Stomach (tissue), 8 donors: ENCODE measurements at regions not wholly inside any gene's neighbourhood (a gene's known extent, or its start where the extent isn't known, plus 50 kb on each side); places are given as distances from the start of the nearest gene placed in this dataset.

Source experiments
- DNase-seq, 2 donors: peaks; one replicate each; pipeline versions ENCODE4 v3.0.0 to v3.0.0-alpha.2; 2013 to 2019
- H3K27ac ChIP-seq, 5 donors: fragments of 200-600 bp in 4 of 5; sonication (generic) in 4 of 5; one replicate each; pipeline ENCODE4 v1.5.1; 2013 to 2019; ENCODE audit warnings: mild to moderate bottlenecking in 1 of 5, moderate library complexity in 1 of 5
- H3K27me3 ChIP-seq, 3 donors: fragments of 200-600 bp; sonication (generic); one replicate each; pipeline ENCODE4 v1.5.1; 2017 to 2019; ENCODE audit warnings: mixed run types in 1 of 3
- H3K36me3 ChIP-seq, 4 donors: fragments of 200-600 bp; sonication (generic); 1 replicate in 3 of 4; 2 replicates in 1 of 4; pipeline ENCODE4 v1.5.1; 2016 to 2019
- H3K4me1 ChIP-seq, 4 donors: fragments of 200-600 bp; sonication (generic); one replicate each; pipeline ENCODE4 v1.5.1; 2016 to 2019
- H3K4me3 ChIP-seq, 4 donors: fragments of 200-600 bp; sonication (generic) in 3 of 4; one replicate each; pipeline ENCODE4 v1.5.1; 2016 to 2019; ENCODE audit warnings: mild to moderate bottlenecking in 1 of 4
- H3K9me3 ChIP-seq, 4 donors: fragments of 200-600 bp; sonication (generic); one replicate each; pipeline ENCODE4 v1.5.1; 2016 to 2019
- EP300 ChIP-seq: sonication (generic); formaldehyde crosslinking; IDR thresholded peaks from one replicate; pipeline ENCODE4 v1.6.1; 2017; ENCODE audit warnings: antibody characterized with exemption
- POLR2A ChIP-seq, 4 donors: fragments of 450-650 bp; IDR thresholded peaks; one replicate each; pipeline ENCODE4 v1.6.1; 2016; ENCODE audit warnings: antibody characterized with exemption in 4 of 4, control low read depth in 2 of 4, mild to moderate bottlenecking in 1 of 4, moderate library complexity in 1 of 4
- POLR2AphosphoS5 ChIP-seq, 3 donors: sonication (generic); formaldehyde crosslinking; IDR thresholded peaks; one replicate each; pipeline ENCODE4 v1.6.1; 2016; ENCODE audit warnings: antibody characterized with exemption in 3 of 3
- WGBS, 5 donors: extraction: QIAGEN DNeasy Blood & Tissue Kit in 3 of 5; methylation state at CpG; one replicate each; pipeline versions ENCODE4 v1.1.5 to v1.1.7; 2013 to 2018; 5-methylcytosine and 5-hydroxymethylcytosine counted together
- intact Hi-C: fragments of 100-400 bp; cut with DNase I; formaldehyde crosslinking; loops from one replicate; pipeline ENCODE4 v1.15.1; 2023; ENCODE audit warnings: low total_unique reads
- TF ChIP-seq, protein P1 (sequence below), 7 experiments: fragments of 450-650 bp in 4 of 7; fragments of 200-600 bp in 3 of 7; sonication (generic) in 3 of 7; IDR thresholded peaks; one replicate each; pipeline ENCODE4 v1.5.1; 2016 to 2019; ENCODE audit warnings: antibody characterized with exemption in 7 of 7, control low read depth in 2 of 7, mild to moderate bottlenecking in 1 of 7
- donor health status: healthy with polysubstance abuse.
- donor health status: Bipolar disorder and iron deficiency.
- donor health status: healthy.

DNA sequence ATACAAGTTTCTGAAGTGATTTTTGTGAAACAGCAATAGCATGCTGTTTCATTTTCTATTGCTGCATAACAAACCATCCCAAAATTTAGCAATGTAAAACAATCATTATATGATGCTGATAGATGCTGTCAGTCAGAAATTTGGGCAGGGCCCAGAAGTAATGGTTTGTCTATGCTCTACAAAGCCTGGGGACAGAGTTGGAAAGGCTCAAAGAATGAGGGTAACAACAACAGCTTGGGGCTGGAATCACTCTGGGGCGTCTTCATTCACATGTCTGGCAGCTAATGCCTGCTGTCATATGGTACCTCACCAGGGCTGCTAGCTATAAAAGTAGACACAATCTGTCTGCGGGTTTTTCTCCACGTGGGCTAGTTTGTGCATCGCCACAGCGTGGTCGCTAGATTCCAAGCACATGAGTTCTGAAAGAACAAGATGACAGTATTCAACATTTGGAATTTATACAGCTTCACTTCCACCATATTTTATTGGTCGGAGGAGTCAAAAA is 176.5 kb downstream of the BMP4 start:
- Histone ChIP-seq H3K27me3 (no peaks in the 10 kb centered on the region), H3K4me3 (no peak overlapping the region), H3K36me3 (no peaks in the 10 kb centered on the region), H3K4me1 (no peaks in the 10 kb centered on the region), H3K9me3 (peaks cover 0 to 8% (median 0%) of the 10 kb centered on the region in 4 donors), H3K27ac (no peak overlapping the region)
- WGBS, 5 donors = 91 to 93% (median 91%) methylated on average over 7 of the region's 7 CpGs
- TF ChIP-seq POLR2A (IDR thresholded peaks at IDR 0.05) = no peak
- TF ChIP-seq POLR2AphosphoS5 (IDR thresholded peaks at IDR 0.05) = no peak
- no peak for TF ChIP-seq EP300
- TF ChIP-seq, protein P1, sequence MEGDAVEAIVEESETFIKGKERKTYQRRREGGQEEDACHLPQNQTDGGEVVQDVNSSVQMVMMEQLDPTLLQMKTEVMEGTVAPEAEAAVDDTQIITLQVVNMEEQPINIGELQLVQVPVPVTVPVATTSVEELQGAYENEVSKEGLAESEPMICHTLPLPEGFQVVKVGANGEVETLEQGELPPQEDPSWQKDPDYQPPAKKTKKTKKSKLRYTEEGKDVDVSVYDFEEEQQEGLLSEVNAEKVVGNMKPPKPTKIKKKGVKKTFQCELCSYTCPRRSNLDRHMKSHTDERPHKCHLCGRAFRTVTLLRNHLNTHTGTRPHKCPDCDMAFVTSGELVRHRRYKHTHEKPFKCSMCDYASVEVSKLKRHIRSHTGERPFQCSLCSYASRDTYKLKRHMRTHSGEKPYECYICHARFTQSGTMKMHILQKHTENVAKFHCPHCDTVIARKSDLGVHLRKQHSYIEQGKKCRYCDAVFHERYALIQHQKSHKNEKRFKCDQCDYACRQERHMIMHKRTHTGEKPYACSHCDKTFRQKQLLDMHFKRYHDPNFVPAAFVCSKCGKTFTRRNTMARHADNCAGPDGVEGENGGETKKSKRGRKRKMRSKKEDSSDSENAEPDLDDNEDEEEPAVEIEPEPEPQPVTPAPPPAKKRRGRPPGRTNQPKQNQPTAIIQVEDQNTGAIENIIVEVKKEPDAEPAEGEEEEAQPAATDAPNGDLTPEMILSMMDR (IDR thresholded peaks at IDR 0.05) = no peak
- intact Hi-C loops = no loop called here
- no peak for DNase-seq

DNA sequence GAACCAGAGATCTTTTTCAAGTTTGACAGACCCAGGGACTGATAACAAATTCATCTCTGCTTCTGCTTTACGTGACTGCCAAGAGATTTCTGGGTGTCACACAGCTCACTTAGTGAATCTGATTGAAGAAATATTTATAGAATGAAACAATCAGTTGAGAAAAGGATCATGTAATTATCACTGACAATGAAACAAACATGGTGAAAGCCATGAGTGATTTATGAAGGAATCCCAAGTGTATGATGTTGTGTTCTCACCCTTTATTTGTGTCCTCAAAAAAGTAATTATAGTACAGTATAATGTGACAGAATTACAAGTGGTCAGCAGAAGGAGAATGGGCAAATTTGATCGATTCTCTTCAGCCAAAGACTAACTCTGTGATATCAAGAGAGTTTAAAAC is 177.3 kb downstream of the BMP4 start:
- Histone ChIP-seq H3K27me3 (no peaks in the 10 kb centered on the region), H3K36me3 (no peaks in the 10 kb centered on the region), H3K4me1 (no peaks in the 10 kb centered on the region), H3K4me3 (no peak overlapping the region), H3K9me3 (peaks cover 0 to 2% (median 0%) of the 10 kb centered on the region in 4 donors), H3K27ac (no peak overlapping the region)
- WGBS, 5 donors = 23 to 57% (median 42%) methylated on average over 2 of the region's 2 CpGs
- DNase-seq = no peak
- intact Hi-C loops = no loop called here
- no peak for TF ChIP-seq POLR2A (IDR thresholded peaks at IDR 0.05)
- TF ChIP-seq POLR2AphosphoS5 (IDR thresholded peaks at IDR 0.05) = no peak
- TF ChIP-seq EP300 = no peak
- TF ChIP-seq, protein P1 (IDR thresholded peaks at IDR 0.05) = no peak

DNA sequence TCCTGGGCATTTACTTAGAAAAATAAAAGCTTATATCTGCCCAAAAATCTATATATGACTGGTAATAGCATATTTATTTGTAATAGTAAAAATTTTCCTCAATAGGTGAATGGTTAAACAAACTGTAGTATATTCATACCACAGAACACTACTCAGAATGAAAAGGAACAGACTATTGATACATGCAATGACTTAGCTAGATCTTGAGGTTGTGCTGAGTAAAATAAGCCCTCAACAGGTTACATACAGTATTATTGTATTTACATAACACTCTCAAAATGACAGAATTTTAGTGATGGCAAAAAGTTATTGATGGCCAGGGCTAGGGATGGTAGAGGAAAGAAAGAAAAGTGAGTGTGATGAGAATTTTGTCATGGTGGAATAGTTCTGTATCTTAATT is 178.4 kb downstream of the BMP4 start:
- no peak overlapping the region for H3K4me3 ChIP-seq
- TF ChIP-seq POLR2AphosphoS5 (IDR thresholded peaks at IDR 0.05) (no peak), EP300 (no peak), POLR2A (IDR thresholded peaks at IDR 0.05) (no peak)
- TF ChIP-seq, protein P1 (IDR thresholded peaks at IDR 0.05) = no peak
- H3K36me3 ChIP-seq = no peaks in the 10 kb centered on the region
- H3K27ac ChIP-seq = no peak overlapping the region
- intact Hi-C loops = no loop called here
- no peak for DNase-seq
- H3K4me1 ChIP-seq = no peaks in the 10 kb centered on the region
- no peaks in the 10 kb centered on the region for H3K27me3 ChIP-seq
- H3K9me3 ChIP-seq = peaks cover 0 to 2% (median 0%) of the 10 kb centered on the region in 4 donors

DNA sequence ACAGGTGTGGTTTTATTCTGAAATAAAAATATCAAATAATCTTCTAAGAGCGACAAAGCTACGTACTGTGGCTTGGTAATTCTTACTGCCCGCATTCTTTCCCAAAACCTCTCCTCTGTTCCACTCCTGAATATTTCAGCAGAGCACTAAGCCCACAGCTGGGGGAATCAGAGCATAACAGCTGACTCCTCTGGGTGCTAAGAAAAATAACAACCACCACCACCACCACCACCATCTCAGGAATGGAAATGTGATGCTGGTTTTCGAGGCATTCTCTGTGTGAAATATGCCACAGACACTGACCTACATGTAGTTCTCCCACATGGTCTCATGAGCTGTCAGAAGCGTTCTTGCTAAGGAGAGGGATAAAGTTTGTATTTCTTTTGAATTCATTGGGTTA is 183.7 kb downstream of the BMP4 start:
- no peaks in the 10 kb centered on the region for H3K27me3 ChIP-seq
- no peak overlapping the region for H3K27ac ChIP-seq
- no peaks in the 10 kb centered on the region for H3K36me3 ChIP-seq
- no peak overlapping the region for H3K4me3 ChIP-seq
- H3K9me3 ChIP-seq = peaks cover 0 to 2% (median 0%) of the 10 kb centered on the region in 4 donors
- no peak for DNase-seq
- 91 to 94% (median 93%) methylated on average over 5 of the region's 5 CpGs for WGBS, 5 donors
- intact Hi-C loops = no loop called here
- no peaks in the 10 kb centered on the region for H3K4me1 ChIP-seq
- no peak for TF ChIP-seq POLR2A (IDR thresholded peaks at IDR 0.05)
- TF ChIP-seq, protein P1 (IDR thresholded peaks at IDR 0.05) = no peak
